ENCODE measurements at regions not wholly inside any gene's neighbourhood (a gene's known extent, or its start where the extent isn't known, plus 50 kb on each side); places are given as distances from the start of the nearest gene placed in this dataset.

DNA sequence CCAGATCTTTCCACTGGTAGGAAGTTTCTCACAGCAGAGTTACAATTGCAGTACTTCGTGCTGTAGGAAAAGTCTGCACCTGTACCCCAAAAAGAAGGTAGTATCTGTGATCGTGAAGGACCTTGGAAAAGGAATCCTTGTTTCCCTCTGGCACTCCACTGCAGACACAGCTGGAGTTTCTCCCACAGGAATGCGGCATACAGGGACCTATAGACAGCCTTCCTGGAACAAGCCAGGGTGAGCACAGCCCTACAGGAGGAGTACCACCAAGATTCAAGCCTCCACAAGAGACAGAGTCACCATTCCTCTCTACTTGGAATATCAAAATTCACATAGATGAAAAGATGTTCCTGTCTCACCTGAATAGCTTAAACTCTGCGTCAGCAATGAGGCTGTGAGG is 372.4 kb downstream of the CMPK2 start:
- intact Hi-C loops (cut with DNase I) = no loop called here
- no peak for ATAC-seq (ENCODE audit: poor library complexity)

DNA sequence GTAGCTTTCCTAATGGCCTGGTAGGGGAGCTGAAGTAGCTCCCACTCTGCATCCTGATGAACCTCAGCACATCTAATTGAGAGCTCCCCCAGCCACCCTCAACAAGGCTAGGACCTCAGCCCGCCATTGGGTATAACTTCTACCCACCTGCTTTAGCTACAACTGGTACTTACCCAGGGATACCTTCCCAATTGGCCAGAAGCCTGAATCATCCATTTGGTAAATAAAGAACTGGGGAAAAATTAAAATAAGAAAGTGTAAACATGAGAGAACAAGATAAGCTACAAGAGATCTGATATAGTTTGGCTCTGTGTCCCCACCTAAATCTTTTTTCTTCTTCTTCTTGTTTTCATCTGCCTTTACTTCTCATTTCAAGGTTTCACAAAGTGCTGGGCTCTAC is 372.0 kb downstream of the CMPK2 start:
- ATAC-seq (ENCODE audit: poor library complexity) (no peak), DNase-seq (no peak)
- intact Hi-C loops (cut with DNase I) = no loop called here

More for the DNA sequence above, 372.4 kb downstream of the CMPK2 start:
- DNase-seq = no peak

DNA sequence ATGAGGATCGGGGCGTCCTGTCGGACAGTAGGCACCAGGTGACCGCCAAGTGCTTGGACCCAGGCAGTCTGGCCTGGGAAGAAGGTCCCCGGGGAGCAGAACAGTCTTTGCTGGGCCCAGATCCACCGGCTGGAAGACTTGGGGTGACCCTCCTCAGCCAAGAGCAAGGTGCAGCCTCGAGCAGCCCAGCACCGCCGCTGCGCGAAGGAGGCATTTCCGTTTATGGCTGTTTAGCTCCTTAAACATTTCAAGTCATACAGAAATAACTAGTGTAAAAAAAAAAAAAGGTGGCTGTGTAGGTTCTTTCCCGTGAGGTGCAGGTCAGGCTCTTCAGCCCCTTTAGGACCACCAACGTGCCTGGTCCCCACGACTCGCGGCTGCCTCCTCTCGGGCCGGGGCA is 370.2 kb downstream of the CMPK2 start:
- intact Hi-C loops (cut with DNase I) = no loop called here
- ATAC-seq (ENCODE audit: poor library complexity) (no peak), DNase-seq (no peak)

DNA sequence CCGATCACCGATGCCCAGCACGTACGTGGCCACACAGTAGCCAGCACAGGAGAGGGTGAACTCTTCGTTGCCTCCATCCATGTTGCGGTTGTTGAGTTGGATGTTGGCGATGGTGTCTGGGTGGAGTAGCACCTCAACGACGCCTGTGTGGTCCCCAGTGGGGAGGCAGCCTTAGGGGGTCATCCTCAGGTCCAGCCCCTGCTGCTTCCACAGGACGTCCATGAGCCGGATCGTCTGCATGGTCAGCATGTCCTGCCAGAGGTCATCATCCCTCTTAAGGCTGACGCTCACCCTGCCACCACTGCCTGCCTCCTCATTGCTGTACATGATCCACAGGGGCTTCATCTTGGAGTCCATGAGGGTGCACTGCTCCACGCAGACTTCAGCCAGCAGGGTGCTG is 369.3 kb downstream of the CMPK2 start:
- DNase-seq (no peak), ATAC-seq (ENCODE audit: poor library complexity) (no peak)
- intact Hi-C loops (cut with DNase I) = no loop called here

DNA sequence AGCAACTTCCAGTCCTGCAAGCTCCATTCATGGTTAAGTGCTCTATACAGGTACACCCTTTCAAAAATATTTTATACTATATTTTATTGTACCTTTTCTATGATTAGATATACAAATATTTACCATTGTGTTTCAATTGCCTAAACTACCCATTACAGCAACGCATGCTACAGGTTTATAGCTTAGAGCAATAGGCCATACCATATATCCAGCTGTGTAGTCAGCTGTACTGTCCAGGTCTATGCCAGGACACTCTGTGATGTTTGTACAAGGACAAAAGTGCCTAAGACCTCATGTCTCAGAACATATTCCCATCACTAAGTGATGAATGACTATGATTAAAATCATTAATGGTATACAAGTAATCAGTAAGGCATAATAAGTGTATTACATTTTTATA is 368.7 kb downstream of the CMPK2 start:
- ATAC-seq (ENCODE audit: poor library complexity) (no peak), DNase-seq (no peak)
- intact Hi-C loops (cut with DNase I) = no loop called here

DNA sequence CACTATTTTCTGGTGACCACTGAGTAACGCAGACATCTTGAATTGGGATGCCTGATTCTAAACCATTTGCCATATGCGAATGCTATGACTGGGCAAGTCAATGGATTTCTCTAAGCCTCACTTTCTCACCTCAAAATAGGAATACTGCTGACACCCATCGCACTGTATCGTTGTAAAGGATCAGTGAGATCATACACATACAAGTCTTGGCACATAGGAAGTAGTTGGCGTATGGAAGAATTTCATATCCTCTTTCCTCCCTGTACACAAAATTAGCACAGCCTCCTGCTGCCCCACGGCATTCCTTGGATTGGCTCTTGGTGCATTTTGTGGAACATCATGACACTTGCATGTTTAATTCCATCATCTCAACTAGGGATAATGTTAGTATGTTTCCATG is 366.9 kb downstream of the CMPK2 start:
- DNase-seq (no peak), ATAC-seq (ENCODE audit: poor library complexity) (no peak)
- intact Hi-C loops (cut with DNase I) = no loop called here

DNA sequence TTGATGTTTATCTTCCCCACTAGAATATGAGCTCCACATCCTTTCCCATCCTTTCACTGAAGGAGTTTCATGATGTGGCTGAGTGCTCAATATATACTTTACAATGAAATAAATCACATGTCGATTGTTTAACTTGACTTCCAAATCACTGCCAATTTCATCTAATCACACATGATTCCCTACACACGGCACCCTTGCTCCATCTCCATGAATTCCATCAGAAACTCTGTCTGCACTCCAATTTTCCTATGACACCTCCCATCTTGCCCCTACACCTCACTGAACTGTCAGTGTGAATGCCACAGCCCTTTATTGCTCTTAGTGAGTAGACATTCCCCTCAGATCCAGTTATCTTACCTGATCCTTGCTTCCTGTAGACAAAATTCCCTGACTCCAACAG is 366.0 kb downstream of the CMPK2 start:
- intact Hi-C loops (cut with DNase I) = no loop called here

DNA sequence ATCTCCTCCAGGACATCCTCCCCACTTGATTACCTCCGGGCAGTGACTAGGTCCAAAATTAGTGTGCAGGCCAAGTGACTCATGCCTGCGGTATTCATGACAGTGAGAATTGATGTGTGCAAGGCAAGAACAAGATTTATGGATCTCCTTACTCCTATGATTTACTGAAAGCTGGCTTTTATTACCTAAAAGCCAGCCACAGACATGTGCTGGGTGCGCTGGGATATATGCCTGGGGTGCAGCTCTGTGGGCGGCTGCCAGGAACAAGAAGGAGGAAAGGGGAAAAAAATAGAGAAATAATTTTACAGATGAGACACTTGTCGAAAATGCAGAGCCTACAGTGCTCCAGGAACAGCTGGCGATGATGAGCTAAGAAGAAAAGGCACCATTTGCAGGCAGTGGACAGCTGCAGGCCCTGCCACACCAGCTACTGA is 359.3 kb downstream of the CMPK2 start:
- no peak for DNase-seq
- peak; percentile 29 for ATAC-seq (ENCODE audit: poor library complexity)
- intact Hi-C loops (cut with DNase I) = no loop called here

More for the DNA sequence above, 366.0 kb downstream of the CMPK2 start:
- ATAC-seq (ENCODE audit: poor library complexity) = no peak
- DNase-seq = no peak

DNA sequence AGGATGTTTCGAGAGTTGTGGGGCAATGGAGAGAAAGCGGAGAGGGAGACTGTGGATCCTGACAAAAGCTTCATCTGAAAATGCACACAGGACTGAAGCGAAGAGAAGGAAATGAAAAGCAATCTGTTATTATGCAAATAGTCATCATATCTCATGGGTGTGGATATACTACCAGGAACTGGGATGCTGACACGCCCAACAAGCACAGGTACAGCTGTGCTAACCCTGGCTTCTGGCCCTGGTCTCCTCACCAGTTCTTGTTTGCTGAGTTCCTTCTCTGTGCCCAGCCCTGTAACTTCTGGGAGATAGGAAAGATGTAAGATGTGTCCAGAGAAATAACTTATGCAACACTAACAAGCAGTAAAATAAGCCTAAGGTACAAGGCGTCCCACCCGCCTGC is 358.8 kb downstream of the CMPK2 start:
- intact Hi-C loops (cut with DNase I) = no loop called here
- ATAC-seq (ENCODE audit: poor library complexity) (no peak), DNase-seq (no peak)

DNA sequence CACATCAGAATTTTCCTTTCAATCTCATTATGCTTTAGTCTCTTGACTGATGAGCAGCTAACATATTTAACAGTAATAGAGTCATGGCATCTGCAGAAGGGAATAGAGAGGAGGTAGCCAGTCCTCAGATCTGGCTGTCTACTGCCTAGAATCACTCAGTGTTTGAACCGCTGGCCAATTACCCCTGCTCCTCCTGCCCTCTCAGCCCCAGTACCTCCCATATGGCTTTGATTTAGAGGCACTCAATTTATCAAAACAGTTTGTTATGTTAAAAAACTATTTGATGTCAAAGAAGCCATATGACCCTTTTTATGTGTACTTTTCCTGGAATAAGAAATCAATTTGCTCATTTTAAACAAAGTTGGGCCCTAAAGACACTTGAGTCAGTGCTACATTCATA is 355.2 kb downstream of the CMPK2 start:
- DNase-seq (no peak), ATAC-seq (ENCODE audit: poor library complexity) (no peak)
- intact Hi-C loops (cut with DNase I) = no loop called here

DNA sequence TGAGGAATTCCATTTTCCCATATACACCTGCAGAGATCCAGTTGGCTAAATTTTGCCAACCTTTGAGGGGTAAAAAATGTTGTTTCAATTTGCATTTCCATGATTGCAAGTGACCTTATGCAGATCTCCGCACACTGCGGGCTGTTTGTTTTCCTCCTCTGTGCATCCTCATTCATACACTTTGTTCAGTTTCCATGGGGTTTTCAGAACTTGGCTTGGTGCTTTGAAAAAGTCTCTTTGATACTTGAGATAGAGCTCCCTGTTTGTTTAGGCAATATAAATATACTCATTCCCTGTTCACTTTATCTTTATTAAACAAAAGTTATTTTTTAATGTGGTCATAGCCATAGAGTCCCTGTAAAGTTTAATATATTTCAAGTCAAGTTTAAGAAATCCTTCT is 353.1 kb downstream of the CMPK2 start:
- intact Hi-C loops (cut with DNase I) = no loop called here

DNA sequence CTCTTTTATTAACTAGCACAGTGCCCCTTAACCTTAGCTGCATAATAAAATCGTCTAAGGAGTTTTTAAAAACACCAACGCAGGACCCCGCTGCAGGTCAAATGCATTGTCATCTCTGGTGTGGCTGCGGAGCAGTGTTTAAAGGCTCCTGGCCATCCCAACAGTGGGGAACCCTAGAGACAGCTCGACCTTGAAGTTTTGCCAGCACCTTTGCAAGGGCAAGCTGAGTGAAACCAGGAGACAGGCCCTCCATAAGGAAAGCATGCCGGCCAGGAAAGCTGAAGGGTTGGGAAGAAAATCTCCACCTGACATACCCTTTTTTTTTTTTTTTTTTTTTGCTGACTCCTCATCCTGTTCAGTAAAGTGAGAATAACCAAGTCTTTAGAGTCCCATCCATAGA is 349.0 kb downstream of the CMPK2 start:
- ATAC-seq (ENCODE audit: poor library complexity) (peak; percentile 72), DNase-seq (no peak)
- intact Hi-C loops (cut with DNase I) = no loop called here

More for the DNA sequence above, 353.1 kb downstream of the CMPK2 start:
- ATAC-seq (ENCODE audit: poor library complexity) (no peak), DNase-seq (no peak)

DNA sequence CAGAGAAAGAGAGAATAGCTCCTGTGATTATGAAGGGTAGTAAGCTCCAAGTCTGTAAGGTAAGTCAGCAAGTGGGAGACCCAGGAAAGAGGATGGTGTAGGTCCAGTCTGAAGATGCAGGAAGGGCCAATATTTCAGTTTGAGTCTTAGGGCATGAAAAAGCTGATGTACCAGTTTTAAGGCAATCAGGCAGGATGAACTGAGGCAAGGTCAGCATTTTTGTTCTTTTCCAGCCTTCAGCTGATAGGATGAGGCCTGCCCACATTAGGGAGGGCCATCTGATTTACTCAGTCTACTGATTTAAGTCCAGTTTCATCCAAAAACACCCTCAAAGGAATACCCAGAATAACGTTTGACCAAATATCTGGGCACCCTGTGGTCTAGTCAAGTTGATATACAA is 347.3 kb downstream of the CMPK2 start:
- ATAC-seq (ENCODE audit: poor library complexity) (no peak), DNase-seq (no peak)
- intact Hi-C loops (cut with DNase I) = no loop called here

DNA sequence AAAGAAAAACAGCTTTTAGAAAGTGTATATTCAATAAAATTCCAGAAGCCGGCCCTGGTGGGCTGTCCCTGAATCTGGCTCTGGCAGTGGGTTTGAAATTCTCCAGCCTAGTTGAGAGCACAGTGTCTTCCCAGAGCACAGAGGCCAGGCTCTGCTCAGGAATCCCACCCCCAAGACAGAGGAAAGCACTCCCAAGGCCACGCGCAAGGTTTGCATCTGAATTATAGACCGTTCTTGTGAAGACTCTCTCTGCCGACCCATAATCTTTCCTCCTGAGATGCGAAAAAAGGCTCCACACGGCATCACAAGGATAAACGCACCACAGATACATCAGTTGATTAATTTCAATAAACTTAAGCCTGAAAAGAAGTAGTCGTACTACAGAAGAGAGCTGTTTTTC is 342.2 kb downstream of the CMPK2 start:
- intact Hi-C loops (cut with DNase I) = no loop called here
- ATAC-seq (ENCODE audit: poor library complexity) = no peak
- no peak for DNase-seq

DNA sequence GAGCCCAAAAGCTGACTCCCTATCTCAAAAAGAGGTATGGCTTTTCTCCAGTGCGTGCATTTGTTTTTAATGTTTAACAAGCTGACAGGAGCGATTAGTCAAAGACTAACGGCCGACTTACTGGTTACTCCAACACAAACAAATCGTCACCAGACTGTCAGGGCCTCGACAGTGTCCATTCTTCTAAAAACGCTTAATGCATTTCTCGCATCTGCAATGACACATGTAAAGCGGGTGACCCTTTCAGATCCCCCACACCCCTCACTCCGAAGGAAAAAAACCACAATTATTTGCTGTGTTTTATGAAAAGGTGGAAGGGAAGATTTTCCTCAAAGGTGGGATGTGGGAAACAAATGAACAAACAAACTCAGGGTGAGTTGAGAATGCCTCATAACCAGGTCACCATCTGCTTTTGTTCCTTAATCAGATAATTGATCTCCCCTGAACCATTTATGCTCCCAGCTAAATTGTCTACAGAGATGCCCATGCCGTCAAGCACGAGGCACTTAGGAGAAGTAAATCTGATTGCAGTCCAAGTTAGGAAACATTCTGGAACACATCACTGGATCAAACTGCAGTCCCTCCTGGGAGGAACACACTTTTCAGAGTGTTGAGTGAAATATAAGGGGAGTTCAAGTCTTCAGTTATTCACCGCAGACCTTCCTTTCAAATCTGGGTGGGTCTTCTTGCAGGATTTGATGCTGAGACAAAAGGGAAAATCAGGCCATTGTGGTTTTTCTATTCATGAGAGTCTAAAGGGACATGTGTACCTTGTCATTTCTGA is 340.8 kb downstream of the CMPK2 start:
- intact Hi-C loops (cut with DNase I) = no loop called here
- DNase-seq = no peak
- no peak for ATAC-seq (ENCODE audit: poor library complexity)

DNA sequence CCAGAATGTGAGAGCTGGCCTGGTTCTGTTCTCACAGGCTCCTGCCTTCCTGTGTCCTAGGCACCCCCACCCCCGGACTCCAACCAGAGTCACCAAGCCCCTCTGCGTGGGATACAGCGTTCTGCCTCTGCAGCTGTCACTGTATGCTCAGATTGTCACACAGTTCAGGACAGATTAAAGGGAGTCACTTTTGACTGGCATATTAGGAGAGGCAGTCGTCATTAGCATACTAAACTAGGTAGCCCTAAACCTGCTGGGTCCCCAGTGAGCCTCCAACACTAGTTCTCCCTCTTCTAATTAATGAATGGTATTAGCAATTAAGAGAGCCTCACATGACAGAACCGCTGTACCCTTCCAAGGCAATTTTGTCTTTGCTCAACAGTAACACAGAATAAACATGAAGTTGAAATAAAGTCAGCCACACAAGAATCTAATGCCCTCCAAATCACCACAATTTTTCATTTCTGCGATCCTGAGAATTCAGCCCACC is 340.2 kb downstream of the CMPK2 start:
- ATAC-seq (ENCODE audit: poor library complexity) (no peak), DNase-seq (no peak)
- intact Hi-C loops (cut with DNase I) = no loop called here

DNA sequence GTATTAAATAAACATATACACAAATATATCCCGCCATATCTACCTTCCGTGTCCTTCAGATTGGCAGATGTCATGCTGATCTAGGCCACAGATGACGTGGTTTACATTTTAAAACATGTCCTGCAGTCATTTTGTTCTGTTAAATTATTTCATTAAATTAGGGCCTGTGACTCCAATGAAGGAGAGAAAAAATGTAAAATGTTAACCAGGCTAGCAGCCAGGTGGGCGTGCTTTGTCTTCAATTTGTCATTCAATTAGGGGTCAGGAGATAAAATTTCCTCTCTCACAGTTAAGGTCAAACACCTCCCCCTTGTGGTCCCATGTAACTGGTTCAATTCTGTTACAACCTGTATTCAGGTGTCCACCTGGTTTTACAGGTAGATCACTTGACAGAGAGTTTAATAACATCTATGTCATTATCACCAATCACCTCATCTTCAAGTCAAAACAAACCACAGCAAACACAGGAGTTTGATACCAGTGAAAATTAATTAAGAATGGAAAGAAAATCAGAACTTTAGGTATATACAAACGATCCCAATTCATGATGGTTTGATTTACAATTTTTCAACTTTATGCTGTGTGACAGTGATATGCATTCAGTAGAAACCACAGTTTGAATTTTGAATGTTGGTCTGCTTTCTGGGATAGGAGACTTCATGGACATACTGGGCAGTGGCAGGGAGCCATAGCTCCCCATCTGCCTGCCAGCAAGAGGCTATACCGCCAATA is 339.4 kb downstream of the CMPK2 start:
- DNase-seq (no peak), ATAC-seq (ENCODE audit: poor library complexity) (no peak)
- intact Hi-C loops (cut with DNase I) = no loop called here

DNA sequence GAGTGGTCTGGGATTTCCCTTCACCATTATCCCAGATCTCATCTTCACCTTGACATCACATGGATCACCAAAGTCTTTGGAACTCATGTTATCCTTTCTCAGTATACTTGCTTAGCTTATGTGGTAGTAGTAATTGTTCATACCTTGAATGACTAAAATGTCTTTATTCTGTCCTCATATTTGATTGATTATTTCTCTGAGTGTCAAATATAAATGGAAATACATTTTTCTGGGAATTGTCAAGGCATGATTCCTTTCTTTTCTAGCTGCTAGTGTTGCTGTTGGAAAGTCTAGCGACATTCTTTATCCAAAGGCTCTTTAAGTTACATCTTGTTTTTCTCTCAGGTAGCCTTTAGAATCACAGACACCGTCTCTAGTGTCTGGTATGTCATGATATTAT is 334.4 kb downstream of the CMPK2 start:
- intact Hi-C loops (cut with DNase I) = no loop called here
- no peak for DNase-seq
- ATAC-seq (ENCODE audit: poor library complexity) = no peak

DNA sequence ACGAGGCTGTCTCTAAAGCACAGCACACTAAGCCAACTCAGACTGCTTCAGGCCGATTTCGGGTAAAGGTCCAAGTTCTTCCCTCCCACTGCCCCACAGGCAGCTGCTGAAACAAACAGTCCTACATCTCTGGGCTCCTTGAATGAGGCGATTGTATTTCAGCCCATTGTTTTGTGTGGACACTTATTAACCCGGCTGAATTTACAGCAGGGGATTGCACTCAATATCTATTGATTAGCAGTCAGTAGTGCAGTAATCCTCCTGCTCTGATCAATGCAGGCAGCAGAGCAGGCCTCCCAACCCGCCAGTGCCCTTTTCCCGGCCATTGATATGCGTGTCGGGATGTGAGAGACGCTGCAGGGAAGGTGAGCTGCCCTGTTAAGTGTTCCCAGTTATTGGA is 330.1 kb downstream of the CMPK2 start:
- DNase-seq = no peak
- intact Hi-C loops (cut with DNase I) = no loop called here
- no peak for ATAC-seq (ENCODE audit: poor library complexity)

DNA sequence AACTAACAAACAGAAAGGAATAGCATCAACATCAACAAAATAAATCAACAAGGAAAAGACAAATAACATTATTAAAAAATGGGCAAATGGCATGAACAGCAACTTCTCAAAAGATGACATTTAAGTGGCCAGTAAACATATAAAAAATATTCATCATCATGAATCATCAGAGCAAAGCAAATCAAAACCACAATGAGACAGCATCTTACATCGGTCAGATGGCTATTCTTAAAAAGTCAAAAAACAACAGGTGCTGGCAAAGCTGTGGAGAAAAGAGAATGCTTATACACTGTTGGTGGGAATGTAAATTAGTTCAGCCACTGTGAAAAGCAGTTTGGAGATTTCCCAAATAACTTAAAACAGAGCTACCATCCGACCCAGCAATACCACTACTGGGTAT is 327.1 kb downstream of the CMPK2 start:
- intact Hi-C loops (cut with DNase I) = no loop called here
- DNase-seq (no peak), ATAC-seq (ENCODE audit: poor library complexity) (no peak)
